Adrenal gland (tissue), 9 donors: ENCODE measurements at regions not wholly inside any gene's neighbourhood (a gene's known extent, or its start where the extent isn't known, plus 50 kb on each side); places are given as distances from the start of the nearest gene placed in this dataset.

ENCODE experiments used
- DNase-seq, 7 donors: peaks; one replicate each; pipeline ENCODE4 v3.0.0-alpha.2; 2019 to 2020
- H3K27ac ChIP-seq, 5 donors: fragments of 200-600 bp; sonication (generic) in 4 of 5; 1 replicate in 3 of 5; 2 replicates in 2 of 5; pipeline versions ENCODE4 v1.5.1 to v1.8.0; 2016 to 2020; ENCODE audit warnings: mild to moderate bottlenecking in 1 of 5
- H3K27me3 ChIP-seq: fragments of 200-600 bp; 2 replicates; pipeline ENCODE4 v1.8.0; 2021
- H3K36me3 ChIP-seq, 2 donors: fragments of 200-600 bp; replicated peaks in 1 of 2; 1 replicate in 1 of 2; 2 replicates in 1 of 2; pipeline versions ENCODE4 v1.5.1 to v1.8.0; 2018 to 2022
- H3K4me1 ChIP-seq, 2 donors: fragments of 200-600 bp; replicated peaks in 1 of 2; 1 replicate in 1 of 2; 2 replicates in 1 of 2; pipeline versions ENCODE4 v1.5.1 to v1.8.0; 2018 to 2021
- H3K4me3 ChIP-seq, 4 donors: fragments of 200-600 bp; sonication (generic) in 3 of 4; one replicate each; pipeline ENCODE4 v1.5.1; 2016 to 2018
- H3K9me3 ChIP-seq, 3 donors: fragments of 200-600 bp; sonication (generic) in 1 of 3; replicated peaks in 1 of 3; 1 replicate in 2 of 3; 2 replicates in 1 of 3; pipeline versions ENCODE4 v1.5.1 to v1.8.0; 2016 to 2021
- POLR2A ChIP-seq, 2 donors: fragments of 450-650 bp; IDR thresholded peaks; one replicate each; pipeline ENCODE4 v1.6.1; 2017; ENCODE audit warnings: antibody characterized with exemption in 2 of 2, mild to moderate bottlenecking in 2 of 2, moderate library complexity in 1 of 2
- WGBS, 4 donors: extraction: QIAGEN DNeasy Blood & Tissue Kit in 2 of 4; methylation state at CpG; one replicate each; pipeline versions ENCODE4 v1.1.5 to v1.1.7; 2013 to 2017; 5-methylcytosine and 5-hydroxymethylcytosine counted together
- intact Hi-C, 2 donors: fragments of 100-400 bp; cut with DNase I; formaldehyde crosslinking; loops; one replicate each; pipeline versions ENCODE4 v1.14.1 to v1.15.0; 2022 to 2023
- TF ChIP-seq, protein P1 (sequence below), 6 experiments: fragments of 450-650 bp in 4 of 6; fragments of 200-600 bp in 2 of 6; sonication (generic) in 1 of 6; IDR thresholded peaks; 1 replicate in 5 of 6; 2 replicates in 1 of 6; pipeline versions ENCODE4 v1.5.1 to v1.8.0; 2016 to 2021; ENCODE audit warnings: antibody characterized with exemption in 6 of 6, mild to moderate bottlenecking in 2 of 6, moderate library complexity in 1 of 6
- donor health status: healthy with polysubstance abuse.
- donor health status: Bipolar disorder and iron deficiency.
- donor health status: DM: yes; HTN: yes; CAD: no.
- donor health status: DM: no; HTN: no; CAD: no.
- donor health status: DM: no; HTN: no; CAD: no.

DNA sequence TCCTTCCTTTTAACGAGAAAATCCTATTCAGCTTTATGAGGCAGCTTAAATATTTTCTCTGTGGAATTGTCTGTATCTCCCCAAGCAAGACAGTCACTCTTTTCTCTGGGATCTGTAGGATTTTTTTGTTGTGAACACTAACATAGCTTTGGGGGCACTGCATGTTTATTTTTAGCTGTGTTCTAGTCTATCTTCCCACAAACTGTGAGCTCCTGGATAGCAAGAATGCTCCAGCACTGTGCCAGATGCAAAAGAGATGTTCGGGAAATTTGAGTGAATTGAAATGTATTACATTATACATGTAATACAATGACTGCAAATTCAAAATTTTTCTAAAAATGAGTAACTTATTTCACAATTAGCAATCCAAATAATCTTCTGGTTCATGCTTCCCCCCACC, 282.2 kb downstream of the PLPP3 start:
- Histone ChIP-seq H3K4me1 (no peaks in the 10 kb centered on the region), H3K27ac (no peak overlapping the region), H3K27me3 (no peaks in the 10 kb centered on the region), H3K9me3 (no peaks in the 10 kb centered on the region), H3K4me3 (no peak overlapping the region), H3K36me3 (no peaks in the 10 kb centered on the region)
- intact Hi-C loops: no loop called here
- TF ChIP-seq POLR2A (IDR thresholded peaks at IDR 0.05): no peak
- TF ChIP-seq, protein P1, sequence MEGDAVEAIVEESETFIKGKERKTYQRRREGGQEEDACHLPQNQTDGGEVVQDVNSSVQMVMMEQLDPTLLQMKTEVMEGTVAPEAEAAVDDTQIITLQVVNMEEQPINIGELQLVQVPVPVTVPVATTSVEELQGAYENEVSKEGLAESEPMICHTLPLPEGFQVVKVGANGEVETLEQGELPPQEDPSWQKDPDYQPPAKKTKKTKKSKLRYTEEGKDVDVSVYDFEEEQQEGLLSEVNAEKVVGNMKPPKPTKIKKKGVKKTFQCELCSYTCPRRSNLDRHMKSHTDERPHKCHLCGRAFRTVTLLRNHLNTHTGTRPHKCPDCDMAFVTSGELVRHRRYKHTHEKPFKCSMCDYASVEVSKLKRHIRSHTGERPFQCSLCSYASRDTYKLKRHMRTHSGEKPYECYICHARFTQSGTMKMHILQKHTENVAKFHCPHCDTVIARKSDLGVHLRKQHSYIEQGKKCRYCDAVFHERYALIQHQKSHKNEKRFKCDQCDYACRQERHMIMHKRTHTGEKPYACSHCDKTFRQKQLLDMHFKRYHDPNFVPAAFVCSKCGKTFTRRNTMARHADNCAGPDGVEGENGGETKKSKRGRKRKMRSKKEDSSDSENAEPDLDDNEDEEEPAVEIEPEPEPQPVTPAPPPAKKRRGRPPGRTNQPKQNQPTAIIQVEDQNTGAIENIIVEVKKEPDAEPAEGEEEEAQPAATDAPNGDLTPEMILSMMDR (IDR thresholded peaks at IDR 0.05): no peak
- no peak for DNase-seq
- 80 to 93% (median 83%) methylated on average over 2 of the region's 2 CpGs for WGBS, 4 donors

DNA sequence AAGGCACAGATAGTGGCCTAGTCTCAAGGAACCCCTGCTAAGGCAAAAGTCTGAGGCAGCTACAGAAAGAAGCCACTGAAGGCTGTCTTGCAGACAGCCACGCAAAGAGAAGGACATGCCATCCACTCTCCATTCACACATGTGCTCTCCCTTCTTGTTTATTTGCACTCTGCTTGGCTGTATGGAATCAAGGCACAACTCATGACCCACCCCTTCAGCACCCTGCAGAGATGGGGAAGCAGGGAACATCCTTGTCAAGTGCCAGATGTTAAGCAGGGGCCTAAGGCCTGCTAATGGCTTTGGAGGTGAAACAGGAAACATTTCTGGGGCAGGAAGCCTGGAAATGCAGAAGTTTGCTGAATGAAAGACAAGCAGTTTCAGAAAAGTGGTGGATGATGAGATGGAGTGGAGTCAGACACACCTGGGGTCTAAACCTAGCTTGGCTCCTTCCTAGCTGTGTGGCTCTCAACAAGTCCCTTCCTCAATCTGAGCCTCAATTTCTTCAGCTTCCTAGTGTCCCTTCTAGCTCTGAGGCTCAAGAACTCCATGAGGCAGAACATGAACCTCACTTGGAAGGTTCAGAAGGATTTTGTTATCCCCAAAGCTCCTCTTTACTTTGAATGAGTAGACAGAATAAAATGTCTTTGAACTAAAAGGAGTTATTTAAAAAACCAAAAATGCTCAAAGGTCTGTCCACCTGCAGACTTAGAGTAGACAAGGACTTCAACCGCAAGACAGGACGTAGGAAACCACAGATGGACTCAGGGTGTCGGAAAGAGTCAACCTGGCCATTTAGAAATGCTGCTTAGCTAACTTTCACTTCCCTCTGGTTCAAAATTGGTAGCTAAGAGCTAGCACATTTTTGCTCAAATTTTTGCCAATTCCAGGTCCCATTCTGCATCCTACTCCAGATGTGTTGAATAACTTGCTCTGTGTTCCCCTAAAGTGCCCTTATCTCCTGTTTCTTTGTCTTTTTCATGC, 283.1 kb downstream of the PLPP3 start:
- H3K27ac ChIP-seq: no peak overlapping the region
- no peak overlapping the region for H3K4me3 ChIP-seq
- no peaks in the 10 kb centered on the region for H3K27me3 ChIP-seq
- H3K9me3 ChIP-seq: no peaks in the 10 kb centered on the region
- intact Hi-C loops: no loop called here
- TF ChIP-seq POLR2A (IDR thresholded peaks at IDR 0.05): no peak
- TF ChIP-seq, protein P1 (IDR thresholded peaks at IDR 0.05): no peak
- WGBS, 4 donors: 84 to 97% (median 91%) methylated on average over 4 of the region's 4 CpGs
- no peaks in the 10 kb centered on the region for H3K4me1 ChIP-seq
- no peaks in the 10 kb centered on the region for H3K36me3 ChIP-seq
- DNase-seq: no peak

- intact Hi-C loops: no loop called here
- WGBS, 4 donors: 45 to 83% (median 62%) methylated on average over 5 of the region's 5 CpGs
- H3K27ac ChIP-seq: peak overlapping the region in 1 of 5 donors; percentile 69
- H3K4me3 ChIP-seq: no peak overlapping the region
- H3K9me3 ChIP-seq: no peaks in the 10 kb centered on the region
- no peaks in the 10 kb centered on the region for H3K4me1 ChIP-seq
- no peaks in the 10 kb centered on the region for H3K27me3 ChIP-seq
- H3K36me3 ChIP-seq: no peaks in the 10 kb centered on the region
- peak in 6 of 7 donors; percentile 20 to 68 (median 36) for DNase-seq
- TF ChIP-seq, protein P1 (IDR thresholded peaks at IDR 0.05): no peak
- TF ChIP-seq POLR2A (IDR thresholded peaks at IDR 0.05): no peak
Observed at GRCh38 chr1:56291374-56291919, 287.9 kb downstream of the PLPP3 start.

DNA sequence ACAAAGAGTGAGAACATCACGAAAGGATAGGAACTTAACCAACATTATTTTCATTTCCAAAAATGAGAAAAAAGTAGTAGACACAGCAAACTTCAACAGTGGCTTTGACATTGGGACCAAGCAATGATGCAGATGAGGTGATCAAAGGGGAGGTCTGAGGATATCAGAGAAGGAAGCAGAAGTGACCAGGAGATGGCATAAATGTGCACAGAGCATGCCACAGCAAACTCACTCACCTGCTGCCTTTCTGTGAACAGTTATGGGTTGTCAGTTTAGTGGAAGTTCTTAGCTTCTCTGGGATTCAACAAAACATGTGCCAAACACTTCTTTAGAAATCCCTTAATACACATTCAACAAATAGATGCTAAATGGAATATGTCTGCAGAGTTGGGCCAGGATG, 290.1 kb downstream of the PLPP3 start:
- Histone ChIP-seq H3K4me3 (no peak overlapping the region), H3K27ac (no peak overlapping the region), H3K4me1 (no peaks in the 10 kb centered on the region), H3K36me3 (no peaks in the 10 kb centered on the region), H3K9me3 (no peaks in the 10 kb centered on the region), H3K27me3 (no peaks in the 10 kb centered on the region)
- no peak for DNase-seq
- no peak for TF ChIP-seq POLR2A (IDR thresholded peaks at IDR 0.05)
- TF ChIP-seq, protein P1 (IDR thresholded peaks at IDR 0.05): no peak
- 86 to 93% (median 89%) methylated on average over 1 of the region's 1 CpG for WGBS, 4 donors
- intact Hi-C loops: no loop called here
